GM15510 (cell line): ENCODE measurements at regions not wholly inside any gene's neighbourhood (a gene's known extent, or its start where the extent isn't known, plus 50 kb on each side); places are given as distances from the start of the nearest gene placed in this dataset.

ENCODE experiments used
- POLR2A ChIP-seq: IDR thresholded peaks from 3 replicates; pipeline ENCODE4 v1.6.1; 2011; ENCODE audit warnings: borderline replicate concordance; ENCODE audit not compliant: insufficient read length; ENCODE audit errors: extremely low read depth

DNA sequence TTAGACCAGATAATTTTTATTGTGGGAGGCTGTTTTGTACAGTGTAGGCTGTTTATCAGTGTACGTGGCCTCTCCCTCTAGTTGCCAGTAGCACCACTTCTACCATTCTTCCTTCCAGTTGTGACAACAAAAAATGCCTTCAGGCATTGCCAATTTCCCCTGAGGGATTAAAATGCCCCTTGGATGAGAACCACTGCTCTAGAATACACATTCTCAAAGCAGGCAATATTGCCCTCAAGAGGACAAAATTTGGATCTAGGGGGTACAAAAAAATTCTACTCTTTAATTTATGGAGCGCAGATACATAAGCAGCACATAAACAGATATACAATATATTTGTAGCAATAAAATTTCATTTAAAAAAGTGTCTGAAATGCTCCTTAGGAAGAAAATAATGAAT, 674.6 kb downstream of the PTPRC start:
- no peak for TF ChIP-seq POLR2A

DNA sequence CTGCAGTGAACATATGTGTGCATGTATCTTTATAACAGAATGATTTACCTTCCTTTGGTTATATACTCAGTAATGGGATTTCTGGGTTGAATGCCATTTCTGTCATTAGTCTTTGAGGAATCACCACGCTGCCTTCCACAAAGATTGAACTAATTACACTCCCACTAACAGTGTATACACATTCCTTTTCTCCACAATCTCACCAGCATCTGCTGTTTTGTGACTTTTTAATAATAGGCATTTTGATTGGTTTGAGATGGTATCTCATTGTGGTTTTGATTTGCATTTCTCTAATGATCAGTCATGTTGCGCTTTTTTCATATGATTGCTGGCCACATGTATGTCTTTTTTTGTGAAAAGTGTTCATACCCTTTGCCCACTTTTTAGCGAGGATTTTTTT, 680.5 kb downstream of the PTPRC start:
- TF ChIP-seq POLR2A: no peak

DNA sequence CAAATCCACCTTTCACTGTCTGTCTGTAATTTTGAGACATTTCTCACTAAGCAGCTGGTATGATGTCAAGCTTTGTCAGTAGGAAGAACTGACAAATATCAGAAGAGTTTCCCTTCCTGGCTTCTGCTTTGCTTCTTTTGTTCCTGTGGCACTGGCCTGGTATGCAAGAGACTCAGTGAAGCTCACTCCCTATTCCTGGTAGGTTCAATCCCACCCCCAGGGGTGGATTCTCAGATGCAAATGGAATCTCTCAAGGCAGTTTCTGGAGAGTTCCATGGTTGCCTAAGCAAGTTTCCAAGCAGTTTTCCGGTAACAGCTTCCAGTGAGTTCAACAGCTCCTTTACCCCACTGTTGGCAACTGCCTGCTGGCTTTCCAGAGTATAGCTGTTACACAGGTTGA, 683.4 kb downstream of the PTPRC start:
- TF ChIP-seq POLR2A: no peak

DNA sequence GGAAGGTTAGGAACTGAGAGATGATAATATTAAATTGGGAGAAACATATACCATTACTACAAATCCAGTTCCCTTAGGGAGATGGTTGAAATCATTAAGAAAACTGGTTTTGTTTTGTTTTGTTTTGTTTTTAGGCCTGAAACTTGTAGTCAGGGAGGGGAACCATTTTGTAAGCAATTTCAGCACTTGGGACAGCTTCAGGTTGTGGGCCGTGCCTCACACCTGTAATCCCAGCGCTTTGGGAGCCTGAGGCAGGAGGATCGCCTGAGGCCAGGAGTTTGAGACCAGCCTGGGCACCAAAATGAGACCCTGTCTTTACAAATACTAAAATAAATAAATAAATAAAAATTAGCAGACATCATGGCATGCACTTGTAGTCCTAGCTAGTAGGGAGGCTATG, 694.3 kb upstream of the NR5A2 start:
- TF ChIP-seq POLR2A: no peak

DNA sequence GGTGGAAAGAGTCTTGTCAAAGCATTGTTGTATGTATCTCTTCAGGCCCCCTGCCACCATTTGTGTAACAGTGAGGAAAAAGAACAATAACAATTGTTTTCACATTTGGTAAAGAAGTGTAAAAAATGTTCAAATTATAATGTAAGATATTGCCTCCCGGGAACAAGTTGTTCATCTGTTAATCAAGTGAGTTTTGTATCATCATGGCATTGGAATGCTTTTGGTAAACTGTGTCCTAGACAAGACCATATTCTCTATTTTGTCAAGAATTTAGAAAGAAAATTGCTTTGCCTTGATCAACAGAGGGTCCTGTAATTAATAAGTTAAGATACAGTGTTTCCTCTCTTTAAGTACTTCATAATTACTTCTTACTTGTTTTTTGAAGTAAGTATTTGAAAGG, 692.0 kb upstream of the NR5A2 start:
- TF ChIP-seq POLR2A: no peak

DNA sequence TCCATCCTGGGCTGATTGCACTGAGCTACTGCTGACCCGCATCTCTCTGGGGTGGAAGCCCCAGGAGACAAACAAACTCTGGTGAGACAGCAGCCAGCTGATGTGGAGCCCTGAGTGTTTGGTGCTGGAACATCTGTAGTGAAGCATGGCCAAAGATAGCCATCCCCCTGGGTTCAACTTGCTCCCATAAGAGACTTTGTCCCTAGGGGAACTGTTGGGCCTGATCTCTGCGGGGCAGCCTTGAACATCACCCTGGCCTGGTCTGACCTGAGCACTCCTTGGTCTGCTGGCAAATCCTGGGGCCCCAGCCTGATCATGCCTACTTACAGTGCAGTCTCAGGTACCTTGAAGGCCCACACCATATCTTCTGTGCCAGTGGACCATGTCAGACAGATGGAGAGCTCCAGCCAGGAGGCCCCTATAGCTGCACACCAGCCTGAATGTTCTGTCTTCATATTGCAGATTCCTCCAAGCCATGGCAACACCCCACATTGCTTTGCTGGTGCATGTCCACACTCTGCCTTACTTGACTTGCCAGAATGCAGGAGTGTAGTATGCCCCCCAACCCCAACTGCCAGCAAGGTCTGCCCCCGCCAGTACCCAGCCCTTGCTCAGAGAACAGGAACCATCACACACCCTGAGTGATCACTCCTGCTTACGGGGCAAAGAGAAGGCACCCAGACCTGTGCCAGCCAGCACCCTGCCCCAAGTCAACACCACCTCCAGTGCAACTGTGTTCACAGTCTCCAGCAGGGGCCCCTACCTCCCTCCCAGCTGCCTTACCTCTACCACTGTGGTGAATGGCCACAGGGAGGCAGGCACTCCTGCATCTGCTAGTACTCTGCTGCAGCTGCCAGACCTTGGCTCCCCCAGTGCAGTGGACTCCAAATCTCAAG, 690.5 kb upstream of the NR5A2 start:
- TF ChIP-seq POLR2A: no peak

DNA sequence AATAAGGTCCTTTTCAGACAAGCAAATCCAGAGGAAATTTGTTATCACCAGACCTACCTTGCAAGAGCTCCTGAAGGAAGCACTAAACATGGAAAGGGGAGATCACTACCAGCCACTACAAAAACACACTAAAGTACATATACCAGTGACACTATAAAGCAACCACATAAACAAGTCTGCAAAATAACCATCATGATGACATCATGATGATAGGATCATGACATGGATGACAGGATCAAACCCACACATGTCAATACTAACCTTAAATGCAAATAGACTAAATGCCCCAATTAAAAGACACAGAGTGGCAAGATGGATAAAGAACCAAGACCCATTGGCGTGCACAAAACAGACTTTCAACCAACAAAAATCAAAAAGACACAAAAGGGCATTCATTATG, 688.8 kb upstream of the NR5A2 start:
- TF ChIP-seq POLR2A: no peak

DNA sequence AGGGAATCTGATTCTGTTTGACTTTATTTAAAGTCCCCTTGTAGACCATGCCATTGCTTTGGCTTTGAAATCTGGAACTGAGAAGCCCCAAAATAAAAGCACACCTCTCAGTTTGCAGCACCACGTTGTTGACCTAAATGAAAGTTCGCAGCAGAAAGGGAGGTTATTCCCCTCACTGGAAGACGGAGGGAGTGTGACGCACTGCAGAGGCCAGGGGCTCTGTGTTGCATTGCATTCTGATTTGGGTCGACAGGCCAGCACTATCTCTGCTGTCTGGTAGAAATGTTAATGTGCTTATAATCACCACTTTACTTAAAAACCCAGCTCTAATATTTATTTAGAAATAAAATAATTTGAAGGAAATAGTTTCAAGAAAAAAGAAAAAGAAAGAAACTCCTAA, 675.2 kb upstream of the NR5A2 start:
- no peak for TF ChIP-seq POLR2A

DNA sequence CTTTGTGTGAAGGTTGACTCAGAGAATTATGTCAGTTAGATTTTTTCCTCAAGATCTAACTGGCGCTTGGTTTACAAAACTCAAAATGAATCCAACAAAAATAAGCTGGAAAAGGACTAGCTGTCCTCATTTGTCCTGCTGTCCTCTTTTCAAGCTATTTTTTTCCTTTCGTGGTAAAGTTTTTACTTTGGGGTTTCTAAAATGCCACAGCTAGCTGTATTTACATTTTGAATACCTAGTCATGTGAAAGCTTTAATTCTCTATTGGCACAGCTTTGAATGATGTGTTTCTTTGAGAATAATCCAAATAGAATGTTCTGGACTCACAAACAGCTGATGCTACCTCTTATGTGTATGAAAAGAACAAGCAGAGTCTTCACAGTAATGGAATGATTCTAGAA, 673.6 kb upstream of the NR5A2 start:
- no peak for TF ChIP-seq POLR2A

DNA sequence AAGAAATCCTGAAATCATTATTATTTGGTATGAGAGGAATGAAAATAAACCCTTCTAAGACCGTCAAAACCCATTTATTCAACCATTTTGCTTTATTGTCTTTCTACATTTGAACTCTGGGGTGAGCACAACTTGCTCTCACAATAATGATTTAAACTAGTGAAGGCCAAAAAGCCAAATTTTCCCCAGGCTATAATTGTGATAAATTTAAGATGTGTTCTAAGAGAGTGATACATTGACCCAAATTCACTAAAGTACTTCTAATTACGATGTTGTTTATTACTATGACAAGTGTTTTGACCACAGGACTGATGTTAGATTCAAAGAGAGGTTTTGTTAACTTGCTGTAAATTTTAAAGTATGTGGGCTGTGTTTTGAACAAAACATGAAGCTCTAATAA, 670.9 kb upstream of the NR5A2 start:
- TF ChIP-seq POLR2A: no peak

DNA sequence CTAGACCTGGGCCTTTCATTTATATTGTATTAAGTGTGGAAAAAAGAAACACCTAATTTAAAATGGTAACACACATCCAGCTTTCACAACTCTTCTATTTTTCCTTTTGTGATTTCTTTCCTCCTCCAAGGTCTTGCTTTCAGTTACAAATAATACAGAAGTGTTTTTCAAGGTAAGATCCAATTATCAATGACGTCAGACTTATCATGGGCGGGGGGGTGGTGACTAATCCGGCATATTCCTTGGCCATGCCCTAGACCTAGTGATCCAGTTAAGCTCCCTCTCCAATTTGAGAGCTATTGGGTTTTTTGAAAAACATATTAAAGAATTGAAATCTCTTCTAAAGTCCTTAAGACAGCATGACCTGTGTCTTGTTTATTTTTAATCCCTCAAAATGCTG, 669.9 kb upstream of the NR5A2 start:
- TF ChIP-seq POLR2A: no peak

DNA sequence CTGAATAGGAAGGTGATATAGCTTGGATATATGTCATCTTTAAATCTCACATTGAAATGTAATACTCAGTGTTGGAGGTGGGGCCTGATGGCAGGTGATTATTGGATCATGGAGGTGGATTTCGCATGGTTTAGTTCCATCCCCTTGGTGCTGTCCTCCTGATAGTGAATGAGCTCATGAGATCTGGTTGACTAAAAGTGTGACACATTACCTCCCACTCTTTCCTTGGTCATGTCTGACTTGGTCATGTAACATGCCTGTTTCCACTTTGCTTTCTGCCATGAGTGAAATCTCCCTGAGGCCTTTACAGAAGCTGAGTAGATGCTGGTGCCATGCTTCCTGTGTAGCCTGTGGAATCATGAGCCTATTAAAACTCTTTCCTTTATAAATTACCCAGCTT, 664.5 kb upstream of the NR5A2 start:
- TF ChIP-seq POLR2A: no peak

DNA sequence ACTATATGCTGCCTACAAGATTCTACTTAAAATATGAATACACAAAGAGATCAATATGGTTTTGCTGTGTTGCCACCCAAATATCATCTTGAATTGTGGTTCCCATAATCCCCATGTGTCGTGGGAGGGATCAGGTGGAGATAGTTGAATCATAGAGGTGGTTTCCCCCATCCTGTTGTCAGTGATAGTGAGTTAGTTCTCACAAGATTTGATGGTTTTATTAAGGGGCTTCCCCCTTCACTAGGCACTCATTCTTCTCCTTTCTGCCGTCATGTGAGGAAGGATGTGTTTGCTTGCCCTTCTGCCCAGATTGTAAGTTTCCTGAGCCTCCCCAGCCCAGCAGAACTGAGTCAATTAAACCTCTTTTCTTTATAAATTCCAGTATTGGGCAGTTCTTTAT, 654.4 kb upstream of the NR5A2 start:
- TF ChIP-seq POLR2A: no peak

DNA sequence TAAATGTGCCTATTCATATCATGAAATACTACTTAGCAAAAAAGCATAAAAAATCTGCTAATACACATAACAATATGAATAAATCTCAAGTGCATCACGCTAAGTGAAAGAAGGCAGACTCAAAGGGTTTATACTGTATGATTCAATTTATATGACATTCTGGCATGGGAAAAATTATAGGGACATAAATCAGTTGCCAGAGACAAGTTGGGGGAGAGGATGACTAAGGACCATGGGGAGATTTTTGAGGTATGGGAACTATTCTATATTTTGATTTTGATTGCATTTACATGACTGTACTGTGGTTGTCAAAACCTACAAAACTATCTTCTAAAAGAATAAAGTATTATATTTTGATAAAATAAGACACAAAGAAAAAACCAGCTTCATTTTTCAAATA, 650.3 kb upstream of the NR5A2 start:
- no peak for TF ChIP-seq POLR2A

DNA sequence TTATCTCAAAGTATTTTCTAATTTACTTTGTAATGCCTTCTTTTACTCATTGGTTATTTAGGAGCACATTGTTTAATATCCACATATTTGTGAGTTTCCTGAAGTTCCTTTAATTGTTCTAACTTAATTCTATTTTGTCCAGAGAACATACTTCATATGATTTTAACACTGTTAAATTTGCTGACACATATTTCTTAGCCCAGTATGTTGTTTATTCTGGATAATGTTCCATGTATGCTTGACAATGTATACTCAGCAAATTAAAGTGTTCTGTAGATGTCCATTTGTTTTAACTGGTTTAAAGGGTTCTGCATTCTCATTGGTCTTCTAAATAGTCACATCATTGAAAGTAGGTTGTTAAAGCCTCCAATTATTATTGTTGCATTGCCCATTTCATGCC, 643.7 kb upstream of the NR5A2 start:
- TF ChIP-seq POLR2A: no peak

DNA sequence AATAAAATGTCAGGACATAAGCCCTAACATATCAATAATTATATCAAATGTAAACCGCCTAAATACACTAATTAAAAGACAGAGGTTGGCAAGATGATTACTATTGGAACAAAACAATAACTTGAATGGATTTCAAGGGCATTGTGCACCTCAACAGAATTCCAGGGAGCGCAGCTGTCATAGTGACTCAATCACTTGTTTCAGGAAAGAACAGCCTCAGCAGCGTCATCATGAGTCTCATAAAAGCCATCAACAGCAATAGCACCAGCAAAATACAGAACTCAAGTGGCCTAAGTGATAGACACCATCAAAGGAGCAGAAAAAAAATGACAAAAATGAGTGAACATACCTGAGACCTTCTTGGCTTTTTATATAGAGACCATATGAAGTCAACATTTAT, 632.7 kb upstream of the NR5A2 start:
- no peak for TF ChIP-seq POLR2A

DNA sequence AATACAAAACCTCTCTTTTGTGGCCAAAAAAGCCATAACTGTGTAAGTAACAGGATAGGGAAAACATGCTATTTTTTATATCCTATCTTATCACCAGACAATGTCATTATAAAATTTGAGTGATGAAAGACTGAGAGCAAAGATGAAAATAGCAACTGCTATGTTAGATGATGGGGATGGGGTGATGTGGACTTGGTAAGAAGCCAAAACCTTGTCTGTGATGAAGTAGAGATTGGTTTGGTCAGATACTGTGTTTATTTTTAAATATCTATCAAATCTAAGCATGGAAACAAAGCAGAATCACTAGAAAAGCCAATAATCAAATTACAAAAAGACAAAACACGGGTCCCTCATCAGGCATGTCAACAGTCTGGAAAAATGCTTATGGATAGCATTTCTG, 631.1 kb upstream of the NR5A2 start:
- TF ChIP-seq POLR2A: no peak

DNA sequence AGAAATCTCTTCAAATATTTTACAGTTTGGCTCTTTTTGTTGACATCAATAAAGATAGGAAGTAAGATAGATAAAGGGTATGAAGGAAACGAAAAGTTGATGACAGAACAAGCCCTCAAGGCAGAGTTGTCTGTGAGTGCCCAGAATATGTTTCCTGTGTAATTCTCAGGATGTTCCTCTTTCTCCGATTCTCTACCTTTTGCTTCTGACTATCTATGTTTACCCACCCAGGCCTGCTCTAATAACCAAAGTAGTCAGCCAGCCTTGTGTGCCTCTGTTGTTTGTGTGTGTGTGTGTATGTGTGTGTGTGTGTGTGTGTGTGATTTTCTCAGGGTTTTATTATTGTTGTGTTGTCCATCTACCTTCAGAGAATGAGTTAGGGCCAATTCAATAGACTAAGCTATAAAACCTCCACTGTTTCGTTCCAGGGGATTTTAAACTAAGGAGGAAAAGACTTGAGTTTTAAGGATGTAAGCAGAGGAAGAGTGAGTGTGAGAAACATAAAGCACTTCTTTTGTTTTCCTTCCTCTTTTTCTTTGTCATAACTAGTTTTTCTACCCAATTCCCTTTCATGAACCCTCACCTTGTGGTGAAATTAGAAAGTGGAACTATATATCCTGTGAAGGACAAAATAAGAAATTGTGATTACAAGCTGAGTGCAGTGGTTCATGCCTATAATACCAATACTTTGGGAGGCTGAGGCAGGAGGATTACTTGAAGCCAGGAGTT, 627.4 kb upstream of the NR5A2 start:
- TF ChIP-seq POLR2A: no peak
